PC-9 (cell line): ENCODE measurements at regions not wholly inside any gene's neighbourhood (a gene's known extent, or its start where the extent isn't known, plus 50 kb on each side); places are given as distances from the start of the nearest gene placed in this dataset.
"Not testable (repeated sequence)": the region's sequence is repeated elsewhere in the genome, so short reads cannot be mapped to it uniquely, and the experiment has no call there.

Experiments
- BruUV-seq: library from RNA; stranded (reverse); fragments of 400-500 nt; replicated peaks from 2 replicates; lab custom pipeline; 2021; lab: Mats Ljungman, UMichigan
- CTCF ChIA-PET: fragments of 300-600 bp; sonication (Branson Sonifier 250); formaldehyde crosslinking; loops from one replicate; lab custom pipeline; 2022; ENCODE audit warnings: antibody characterized with exemption; lab: Charles Lee
- POLR2A ChIA-PET: fragments of 300-600 bp; sonication (Branson Sonifier 250); formaldehyde crosslinking; loops from one replicate; lab custom pipeline; 2022; ENCODE audit warnings: antibody characterized with exemption; ENCODE audit not compliant: unreplicated experiment; lab: Charles Lee
- DNase-seq, 2 experiments: peaks; one replicate each; pipeline versions ENCODE4 v3.0.0 to v3.0.0-alpha.2; 2015 to 2022; ENCODE audit warnings: mixed read lengths in 1 of 2
- H2AFZ ChIP-seq: fragments of 200-600 bp; sonication (generic); 2 replicates; pipeline ENCODE4 v1.8.1; 2017; ENCODE audit warnings: antibody characterized with exemption
- H3F3A ChIP-seq: fragments of 200-600 bp; sonication (generic); 2 replicates; pipeline ENCODE4 v1.8.1; 2017; ENCODE audit warnings: antibody characterized with exemption, mild to moderate bottlenecking, low read depth; ENCODE audit not compliant: insufficient read depth
- H3K27ac ChIP-seq: fragments of 200-600 bp; sonication (generic); 2 replicates; pipeline ENCODE4 v1.6.1; 2016; ENCODE audit warnings: mixed run types
- H3K27me3 ChIP-seq: fragments of 200-600 bp; sonication (generic); 2 replicates; pipeline ENCODE4 v1.6.1; 2016; ENCODE audit warnings: low read depth, mixed run types; ENCODE audit not compliant: insufficient read depth
- H3K36me3 ChIP-seq: fragments of 200-600 bp; sonication (generic); 2 replicates; pipeline ENCODE4 v1.6.1; 2016; ENCODE audit warnings: low read depth, mixed run types
- H3K4me1 ChIP-seq: fragments of 200-600 bp; sonication (generic); replicated peaks from 2 replicates; pipeline ENCODE4 v1.6.1; 2016; ENCODE audit warnings: mixed run types; ENCODE audit not compliant: insufficient read depth
- H3K4me2 ChIP-seq: fragments of 200-600 bp; sonication (generic); 2 replicates; pipeline ENCODE4 v1.6.1; 2017; ENCODE audit warnings: mixed run types
- H3K4me3 ChIP-seq: fragments of 200-600 bp; sonication (generic); 2 replicates; pipeline ENCODE4 v1.6.1; 2016; ENCODE audit warnings: mixed run types
- H3K79me2 ChIP-seq: fragments of 200-600 bp; sonication (generic); 2 replicates; pipeline ENCODE4 v1.6.1; 2017; ENCODE audit warnings: low read depth, mixed run types
- H3K9me2 ChIP-seq: fragments of 200-600 bp; sonication (generic); 2 replicates; pipeline ENCODE4 v1.8.1; 2017; ENCODE audit warnings: mild to moderate bottlenecking; ENCODE audit not compliant: insufficient read depth
- H3K9me3 ChIP-seq: fragments of 200-600 bp; sonication (generic); 2 replicates; pipeline ENCODE4 v1.8.1; 2016; ENCODE audit warnings: low read depth; ENCODE audit not compliant: insufficient read depth
- H4K20me1 ChIP-seq: fragments of 200-600 bp; sonication (generic); 2 replicates; pipeline ENCODE4 v1.8.1; 2017; ENCODE audit not compliant: insufficient read depth
- CTCF ChIP-seq: fragments of 200-600 bp; sonication (generic); conservative IDR thresholded peaks from 2 replicates; pipeline ENCODE4 v1.6.1; 2017; ENCODE audit warnings: mixed run types, antibody characterized with exemption, mild to moderate bottlenecking, moderate library complexity
- EZH2 ChIP-seq: fragments of 200-600 bp; sonication (generic); IDR thresholded peaks from 2 replicates; pipeline ENCODE4 v1.8.0; 2017; ENCODE audit warnings: antibody characterized with exemption, low read depth
- intact Hi-C: fragments of 100-400 bp; cut with micrococcal nuclease; formaldehyde crosslinking; loops from one replicate; pipeline ENCODE4 v1.10.0; 2022; ENCODE audit not compliant: unreplicated experiment

- Histone ChIP-seq H2AFZ (no peak overlapping the region), H3K27me3 (no peaks in the 10 kb centered on the region), H3K9me2 (no peaks in the 10 kb centered on the region), H3K79me2 (no peaks in the 10 kb centered on the region), H3K4me3 (no peak overlapping the region), H3K4me2 (no peak overlapping the region), H3K9me3 (no peaks in the 10 kb centered on the region), H3K27ac (no peak overlapping the region), H3K4me1 (no peaks in the 10 kb centered on the region), H3F3A (no peaks in the 10 kb centered on the region), H4K20me1 (no peaks in the 10 kb centered on the region), H3K36me3 (no peaks in the 10 kb centered on the region)
- DNase-seq = no peak
- no peak for TF ChIP-seq CTCF
- no peak for TF ChIP-seq EZH2
- POLR2A ChIA-PET = no interaction called here
- CTCF ChIA-PET = no interaction called here
- intact Hi-C loops = no loop called here
- BruUV-seq = no TSS peak
Measured at GRCh38 chr4:116233971-116234370, 851.4 kb downstream of the TRAM1L1 start.

- H3K9me3 ChIP-seq, BruUV-seq, H3K4me1 ChIP-seq, H3F3A ChIP-seq, H3K36me3 ChIP-seq, DNase-seq, intact Hi-C loops, CTCF ChIA-PET, H3K4me2 ChIP-seq, H3K27ac ChIP-seq, H3K4me3 ChIP-seq, H3K27me3 ChIP-seq, POLR2A ChIA-PET, H3K79me2 ChIP-seq, H2AFZ ChIP-seq, H4K20me1 ChIP-seq, H3K9me2 ChIP-seq: not testable (repeated sequence)
Measured at GRCh38 chr4:116231999-116232398, 853.4 kb downstream of the TRAM1L1 start.

GRCh38 chr4:116229420-116229819, 856.0 kb downstream of the TRAM1L1 start:
- TF ChIP-seq CTCF = no peak
- TF ChIP-seq EZH2 = no peak
- no TSS peak for BruUV-seq
- CTCF ChIA-PET = no interaction called here
- H3F3A ChIP-seq = no peaks in the 10 kb centered on the region
- no peak overlapping the region for H2AFZ ChIP-seq
- H3K27ac ChIP-seq = no peak overlapping the region
- H4K20me1 ChIP-seq = no peaks in the 10 kb centered on the region
- H3K27me3 ChIP-seq = no peaks in the 10 kb centered on the region
- no peak overlapping the region for H3K4me2 ChIP-seq
- intact Hi-C loops = no loop called here
- no peaks in the 10 kb centered on the region for H3K79me2 ChIP-seq
- DNase-seq = no peak
- no peaks in the 10 kb centered on the region for H3K4me1 ChIP-seq
- no peak overlapping the region for H3K4me3 ChIP-seq
- no peaks in the 10 kb centered on the region for H3K36me3 ChIP-seq
- no peaks in the 10 kb centered on the region for H3K9me2 ChIP-seq
- POLR2A ChIA-PET = no interaction called here
- no peaks in the 10 kb centered on the region for H3K9me3 ChIP-seq

GRCh38 chr4:116223040-116223732, 862.2 kb downstream of the TRAM1L1 start:
- no peak for TF ChIP-seq CTCF
- TF ChIP-seq EZH2 = no peak
- no TSS peak for BruUV-seq

More at GRCh38 chr4:116223040-116223732, 862.2 kb downstream of the TRAM1L1 start:
- no peak overlapping the region for H3K4me2 ChIP-seq
- DNase-seq = no peak
- H2AFZ ChIP-seq = no peak overlapping the region
- intact Hi-C loops = no loop called here
- CTCF ChIA-PET = no interaction called here
- no peak overlapping the region for H3K27ac ChIP-seq
- no peaks in the 10 kb centered on the region for H3K36me3 ChIP-seq
- H3F3A ChIP-seq = no peaks in the 10 kb centered on the region
- POLR2A ChIA-PET = no interaction called here
- no peaks in the 10 kb centered on the region for H4K20me1 ChIP-seq
- H3K79me2 ChIP-seq = no peaks in the 10 kb centered on the region
- H3K9me2 ChIP-seq = no peaks in the 10 kb centered on the region
- no peaks in the 10 kb centered on the region for H3K9me3 ChIP-seq
- H3K4me1 ChIP-seq = no peaks in the 10 kb centered on the region
- no peak overlapping the region for H3K4me3 ChIP-seq
- no peaks in the 10 kb centered on the region for H3K27me3 ChIP-seq
